ENCODE measurements at regions not wholly inside any gene's neighbourhood (a gene's known extent, or its start where the extent isn't known, plus 50 kb on each side); places are given as distances from the start of the nearest gene placed in this dataset.

- TF ChIP-seq, protein P1, sequence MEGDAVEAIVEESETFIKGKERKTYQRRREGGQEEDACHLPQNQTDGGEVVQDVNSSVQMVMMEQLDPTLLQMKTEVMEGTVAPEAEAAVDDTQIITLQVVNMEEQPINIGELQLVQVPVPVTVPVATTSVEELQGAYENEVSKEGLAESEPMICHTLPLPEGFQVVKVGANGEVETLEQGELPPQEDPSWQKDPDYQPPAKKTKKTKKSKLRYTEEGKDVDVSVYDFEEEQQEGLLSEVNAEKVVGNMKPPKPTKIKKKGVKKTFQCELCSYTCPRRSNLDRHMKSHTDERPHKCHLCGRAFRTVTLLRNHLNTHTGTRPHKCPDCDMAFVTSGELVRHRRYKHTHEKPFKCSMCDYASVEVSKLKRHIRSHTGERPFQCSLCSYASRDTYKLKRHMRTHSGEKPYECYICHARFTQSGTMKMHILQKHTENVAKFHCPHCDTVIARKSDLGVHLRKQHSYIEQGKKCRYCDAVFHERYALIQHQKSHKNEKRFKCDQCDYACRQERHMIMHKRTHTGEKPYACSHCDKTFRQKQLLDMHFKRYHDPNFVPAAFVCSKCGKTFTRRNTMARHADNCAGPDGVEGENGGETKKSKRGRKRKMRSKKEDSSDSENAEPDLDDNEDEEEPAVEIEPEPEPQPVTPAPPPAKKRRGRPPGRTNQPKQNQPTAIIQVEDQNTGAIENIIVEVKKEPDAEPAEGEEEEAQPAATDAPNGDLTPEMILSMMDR (conservative IDR thresholded peaks at IDR 0.05) = no peak
- no peak for TF ChIP-seq ZFX (IDR thresholded peaks at IDR 0.05)
These were observed 165.0 kb upstream of the TBX20 start for GRCh38 chr7:35418716-35419390.
